ENCODE measurements at regions not wholly inside any gene's neighbourhood (a gene's known extent, or its start where the extent isn't known, plus 50 kb on each side); places are given as distances from the start of the nearest gene placed in this dataset.

DNA sequence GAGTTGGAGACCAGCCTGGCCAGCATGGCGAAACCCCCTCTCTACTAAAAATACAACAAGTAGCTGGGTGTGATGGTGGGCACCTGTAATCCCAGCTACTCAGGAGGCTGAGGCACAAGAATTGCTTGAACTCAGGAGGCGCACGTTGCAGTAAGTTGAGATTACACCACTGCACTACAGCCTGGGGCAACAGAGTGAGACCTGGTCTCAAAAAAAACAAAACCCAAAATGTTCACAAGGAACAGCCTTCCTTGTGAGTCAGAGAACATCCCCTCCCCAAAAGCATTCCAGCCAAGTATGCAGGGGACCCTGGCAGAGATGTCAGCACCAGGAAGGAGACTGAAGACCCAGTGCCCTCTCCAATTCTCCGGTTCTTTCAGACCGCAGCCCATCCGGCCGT lies 314.9 kb upstream of the TSHZ3 start:
- no peak for DNase-seq (ENCODE audit: low read depth)

DNA sequence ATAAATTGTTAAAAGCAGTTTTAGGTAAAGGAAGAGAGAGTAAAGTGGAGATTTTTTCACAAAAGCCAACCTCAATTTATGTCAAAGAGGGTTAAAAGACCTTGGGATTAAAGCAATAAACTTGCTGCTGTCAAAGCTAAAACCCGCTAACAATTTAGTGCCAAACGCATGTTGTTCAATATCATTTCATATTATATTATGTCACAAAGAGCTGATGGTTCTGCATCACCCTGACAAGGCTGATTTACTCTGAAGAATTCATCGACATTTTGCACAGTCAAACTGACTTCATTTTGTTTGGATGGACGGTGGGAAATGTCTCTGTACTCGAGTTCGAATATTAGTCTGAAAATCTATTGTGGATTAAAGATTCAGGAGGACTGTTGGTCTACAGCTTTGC lies 315.8 kb upstream of the TSHZ3 start:
- DNase-seq (ENCODE audit: low read depth), result no peak

DNA sequence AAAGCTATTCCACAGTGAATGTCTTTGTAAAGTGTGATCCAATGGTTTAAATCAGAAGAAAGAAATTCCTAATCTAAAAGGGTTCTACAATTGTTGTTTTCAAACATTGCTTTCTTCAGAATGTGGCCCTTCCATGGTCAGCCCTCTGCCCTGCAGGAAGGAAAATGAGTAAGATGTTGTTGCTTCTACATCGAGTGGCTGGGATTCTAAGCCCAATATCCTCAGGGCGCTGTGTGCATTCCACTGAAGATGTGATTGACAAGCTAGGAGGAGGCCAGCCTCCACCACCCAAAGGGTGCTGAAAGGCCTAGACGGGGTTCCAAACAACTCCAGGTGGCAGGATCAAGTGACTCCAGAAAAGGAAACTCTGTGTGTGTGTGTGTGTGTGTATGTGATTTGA lies 316.9 kb upstream of the TSHZ3 start:
- no peak for DNase-seq (ENCODE audit: low read depth)

DNA sequence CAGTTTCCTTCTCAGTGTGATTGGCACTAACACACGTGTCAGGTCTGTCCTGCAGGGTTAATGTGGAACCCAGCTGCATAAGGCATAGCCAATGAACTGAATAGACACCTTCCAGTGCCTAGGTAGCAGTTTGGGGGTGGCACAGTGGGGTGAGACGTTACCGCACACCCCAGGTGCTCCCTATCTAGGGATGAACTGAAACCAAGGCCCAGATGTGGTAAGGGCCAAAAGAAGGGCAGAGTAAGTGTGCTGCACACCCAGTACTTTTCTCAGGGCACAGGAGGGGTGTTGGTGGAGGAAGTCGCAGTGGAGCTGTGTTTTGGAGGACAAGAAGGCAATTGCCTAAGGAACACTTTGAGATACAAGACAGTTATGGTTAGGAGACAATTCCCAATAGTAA lies 317.9 kb upstream of the TSHZ3 start:
- no peak for DNase-seq (ENCODE audit: low read depth)

DNA sequence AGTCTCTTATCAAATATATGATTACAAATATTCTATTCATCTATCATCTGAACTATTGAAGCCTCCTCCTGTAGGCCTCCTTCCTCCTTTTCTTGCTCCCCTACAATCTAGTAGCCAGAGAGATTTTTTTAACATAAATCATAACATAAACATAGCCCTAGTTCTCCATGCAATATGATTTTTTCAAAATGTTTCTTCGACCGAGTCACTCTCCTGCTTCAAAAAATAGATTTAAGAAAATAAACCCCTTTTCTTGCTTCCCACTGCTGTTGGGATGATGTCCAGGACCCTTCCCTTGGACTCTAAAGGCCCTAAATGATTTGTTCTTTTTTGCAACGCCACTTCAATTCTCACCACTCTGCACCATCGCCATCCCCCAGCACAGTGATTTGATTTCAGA lies 319.7 kb upstream of the TSHZ3 start:
- DNase-seq (ENCODE audit: low read depth), result no peak

DNA sequence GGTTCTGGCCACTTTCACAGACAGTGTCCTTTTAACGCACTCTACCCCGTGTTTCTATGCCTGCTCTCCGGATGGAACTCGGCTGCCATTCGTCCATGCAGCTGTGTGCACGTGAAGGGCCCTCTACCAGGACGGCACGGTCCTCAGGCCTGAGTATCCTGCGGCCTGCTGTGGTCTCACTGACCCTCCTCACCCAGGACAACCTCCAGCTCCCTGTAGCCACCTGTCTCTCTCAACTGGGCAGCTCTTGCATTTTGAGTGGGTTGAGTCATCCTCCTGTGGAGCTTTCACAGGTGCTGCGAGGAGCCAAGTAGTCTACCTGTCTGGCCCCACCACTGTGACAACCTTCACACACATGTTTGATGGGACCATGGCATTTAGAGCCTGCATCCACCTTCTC lies 321.7 kb upstream of the TSHZ3 start:
- no peak for DNase-seq (ENCODE audit: low read depth)

DNA sequence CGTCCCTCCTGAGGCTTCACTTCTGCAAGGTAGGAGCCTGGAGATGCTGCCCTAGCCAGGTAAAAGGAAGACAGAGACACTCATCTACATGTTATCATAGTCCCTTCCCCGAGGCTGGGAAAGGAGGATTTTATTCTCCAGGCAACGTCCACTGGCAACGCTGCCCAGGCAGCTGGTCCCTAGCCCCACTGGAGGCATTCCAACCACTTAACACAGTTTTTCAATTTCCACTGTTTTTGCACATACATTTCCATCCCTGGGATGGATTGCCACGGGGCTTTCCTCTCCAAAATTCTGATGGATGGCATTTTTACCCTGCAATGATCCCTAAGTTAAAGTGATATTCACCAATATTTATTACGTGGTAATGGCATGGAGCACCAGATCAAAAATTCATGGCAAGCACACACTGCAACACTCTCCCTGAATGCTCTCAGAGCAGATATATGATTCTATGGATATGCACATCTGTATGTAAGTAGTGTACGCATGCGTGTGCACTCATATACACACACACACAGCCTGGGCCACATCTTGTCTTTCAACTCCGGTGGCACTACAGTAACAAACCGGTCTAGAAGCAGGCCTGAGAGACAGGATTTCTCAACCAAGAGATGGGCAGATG lies 322.3 kb upstream of the TSHZ3 start:
- DNase-seq (ENCODE audit: low read depth), result no peak

DNA sequence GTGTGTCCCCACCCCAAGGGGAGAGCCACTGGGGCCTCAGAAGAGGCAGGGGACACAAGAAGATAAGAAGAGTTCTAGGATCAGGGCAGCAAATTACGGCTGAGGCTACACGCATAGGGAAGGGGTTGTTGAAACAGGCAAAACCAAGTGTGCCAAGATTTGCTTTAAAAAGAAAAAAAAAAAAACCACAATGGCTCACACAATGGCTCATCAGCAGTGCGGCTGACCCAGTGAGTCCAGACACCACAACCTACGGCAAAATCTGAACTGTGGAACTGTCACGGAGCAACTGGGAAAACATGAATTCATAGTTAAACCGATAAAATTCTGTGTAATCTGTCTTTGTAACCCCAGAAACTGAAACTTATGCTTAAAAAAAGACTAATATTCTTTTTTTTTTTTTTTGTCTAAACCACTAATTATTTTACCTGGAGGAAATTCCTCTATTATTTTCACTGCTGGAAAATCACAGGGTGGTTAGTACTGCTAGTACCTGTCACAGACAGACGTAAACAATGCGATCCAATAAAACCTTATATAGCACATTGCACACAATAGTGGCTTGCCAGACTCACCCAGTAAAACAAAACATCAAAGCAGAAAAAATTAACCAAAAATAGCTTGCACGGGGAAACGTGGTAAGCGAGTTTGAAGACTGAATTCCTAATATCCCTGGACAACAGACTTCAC lies 325.4 kb upstream of the TSHZ3 start:
- no peak for DNase-seq (ENCODE audit: low read depth)

DNA sequence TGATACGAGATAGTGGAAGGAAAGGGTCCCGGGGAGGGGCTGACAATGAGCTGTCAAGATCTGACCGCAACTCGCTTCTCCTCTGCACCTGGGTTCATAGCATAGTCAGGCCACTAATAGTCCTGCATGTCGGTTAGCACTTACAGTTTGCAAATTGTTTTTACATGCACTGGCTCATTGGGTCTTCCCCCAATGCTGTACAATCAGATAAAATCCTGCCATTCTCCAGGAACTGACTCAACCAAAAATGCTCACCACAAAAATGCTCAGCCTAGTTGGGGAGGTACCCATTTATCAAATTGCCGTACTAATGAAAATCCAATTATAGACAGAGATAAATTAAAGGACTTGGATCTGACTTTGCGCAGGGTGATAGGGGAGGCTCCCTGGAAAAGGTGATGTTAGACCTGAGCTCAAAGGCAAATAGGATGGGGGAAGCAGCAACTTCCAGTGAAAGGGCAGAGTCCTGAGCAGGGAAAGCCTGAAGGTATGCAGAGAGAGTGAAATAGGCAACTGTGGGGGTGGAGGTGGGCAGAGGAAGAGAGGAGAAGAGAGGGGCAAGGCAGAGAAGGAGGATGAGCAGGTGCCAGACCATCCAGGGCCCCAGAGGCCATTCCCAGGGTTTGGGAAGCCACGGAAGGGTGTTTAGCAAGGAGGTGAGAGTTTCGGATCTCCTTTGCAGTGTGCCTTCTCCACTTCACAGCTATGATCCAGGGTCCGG lies 326.1 kb upstream of the TSHZ3 start:
- no peak for DNase-seq (ENCODE audit: low read depth)

DNA sequence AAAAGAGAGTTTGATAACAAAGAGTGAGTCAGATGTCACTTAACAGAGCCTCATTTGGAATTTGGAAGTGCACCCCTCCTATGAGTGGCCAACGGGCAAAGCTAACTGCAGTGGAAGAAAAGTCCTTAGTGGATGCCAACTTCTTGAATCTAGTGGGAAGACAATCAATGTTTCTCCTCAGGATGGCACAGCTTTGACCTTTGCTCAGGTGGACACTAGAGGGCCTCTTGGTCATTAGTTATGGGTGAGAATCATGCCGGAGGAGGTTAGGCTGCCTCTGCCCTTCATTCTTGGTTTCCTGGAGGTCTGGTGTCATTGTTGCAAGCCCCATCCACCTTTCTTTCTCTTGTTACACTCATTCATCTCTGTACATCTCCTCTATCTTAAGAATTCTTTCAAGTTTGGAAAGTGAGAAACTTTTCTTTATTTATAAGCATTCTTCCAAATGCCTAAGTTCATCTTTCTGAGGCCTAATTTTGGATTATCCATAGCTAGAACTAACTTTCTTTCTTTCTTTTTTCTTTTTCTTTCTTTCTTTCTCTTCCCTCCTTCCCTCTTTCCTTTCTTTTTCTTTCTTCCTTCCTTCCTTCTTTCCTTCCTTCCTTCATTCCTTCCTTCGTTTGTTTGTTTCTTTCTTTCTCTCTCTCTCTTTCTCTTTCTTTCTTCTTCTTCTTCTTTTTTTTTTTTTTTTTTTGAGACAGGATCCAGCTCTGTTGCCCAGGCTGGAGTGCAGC lies 327.2 kb upstream of the TSHZ3 start:
- no peak for DNase-seq (ENCODE audit: low read depth)

DNA sequence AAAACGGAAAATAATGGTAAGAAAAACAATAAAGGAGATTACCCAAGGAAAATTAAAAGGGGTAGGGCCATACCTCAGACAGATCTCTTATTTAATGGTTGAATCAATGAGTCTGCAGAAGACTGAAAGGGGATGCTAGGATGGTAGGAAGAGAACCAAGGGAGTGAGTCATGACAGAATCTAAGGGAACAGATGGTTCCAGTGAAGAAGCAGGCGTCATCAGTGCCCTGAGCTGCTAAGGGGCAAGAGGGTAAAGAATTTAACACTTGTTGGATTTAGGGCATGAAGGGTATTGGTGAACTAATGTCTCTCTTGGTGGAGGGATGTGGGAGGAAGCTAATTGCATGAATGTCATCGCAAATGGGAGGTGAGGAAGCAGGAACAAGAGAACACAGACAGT lies 329.2 kb upstream of the TSHZ3 start:
- DNase-seq (ENCODE audit: low read depth), result no peak

DNA sequence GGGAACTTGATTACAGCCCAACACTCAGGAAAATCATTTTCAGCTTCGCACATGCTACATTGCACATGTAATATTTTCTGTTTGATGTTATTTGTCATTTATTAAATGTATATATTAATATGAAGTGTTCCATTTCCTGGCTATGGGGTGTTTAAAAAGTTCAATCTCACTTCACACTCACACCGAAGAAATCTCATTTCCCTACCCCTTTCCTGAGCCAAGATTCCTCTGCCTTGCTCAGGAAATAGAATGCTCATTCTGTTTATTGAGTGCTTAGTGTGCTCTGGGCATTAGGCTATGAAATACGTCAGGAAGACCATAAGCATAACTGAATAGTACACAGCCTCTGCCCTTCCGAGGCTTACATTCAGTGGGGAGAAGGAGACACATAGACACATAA lies 331.9 kb upstream of the TSHZ3 start:
- no peak for DNase-seq (ENCODE audit: low read depth)

DNA sequence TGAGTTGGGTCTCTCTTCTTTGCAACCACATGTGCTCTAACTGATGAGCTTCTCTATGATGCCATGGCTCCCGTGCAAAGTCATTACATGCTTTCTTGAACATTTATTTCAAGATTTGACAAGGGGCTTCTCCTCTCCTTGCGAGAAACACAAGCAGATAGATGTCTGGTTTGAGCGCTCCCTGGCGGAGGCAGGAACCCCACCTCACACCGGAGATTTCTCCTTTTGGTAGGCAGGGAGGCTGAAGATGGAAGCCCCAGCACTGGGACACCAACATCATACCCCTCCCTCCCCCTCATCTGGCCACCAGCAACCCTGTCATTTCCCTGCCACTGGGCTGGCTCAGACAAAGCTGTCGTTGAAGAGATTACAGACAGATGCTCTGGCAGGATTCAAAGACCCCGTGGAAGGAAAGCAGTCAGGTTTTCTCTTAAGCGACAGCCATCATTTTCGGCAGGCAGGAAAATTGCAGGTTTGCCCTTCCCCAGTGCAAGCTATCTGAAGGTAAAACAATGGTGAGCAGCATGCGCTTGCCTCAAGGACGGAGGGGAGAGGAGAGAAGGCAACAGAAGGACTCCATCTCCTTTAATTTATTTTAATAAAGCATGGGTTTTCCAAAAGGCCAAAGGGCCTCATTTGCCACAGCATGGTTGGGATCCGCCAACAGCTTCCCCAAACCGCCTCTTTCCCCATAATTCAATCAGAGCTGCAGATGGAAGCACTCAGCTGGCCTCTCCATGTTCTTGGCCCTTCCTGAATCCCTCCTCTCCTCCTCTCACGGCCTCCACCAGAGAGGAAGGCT lies 344.1 kb upstream of the TSHZ3 start:
- no peak for DNase-seq (ENCODE audit: low read depth)

DNA sequence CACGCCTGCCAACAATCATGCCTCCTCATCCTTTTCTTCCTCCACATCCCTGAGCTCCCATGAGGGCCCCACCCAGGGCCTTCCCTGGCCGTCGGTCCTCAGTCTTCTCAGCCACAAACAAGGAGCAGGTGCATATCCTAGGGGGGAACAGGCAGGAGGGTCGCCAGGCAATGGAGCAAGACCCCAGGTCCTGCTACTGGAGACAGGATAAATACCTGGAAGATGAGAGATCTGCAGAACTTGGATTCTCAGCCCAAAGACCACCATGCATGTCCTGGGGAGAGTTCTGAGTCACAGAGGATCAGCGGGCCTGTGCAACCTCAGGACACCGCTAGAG lies 344.7 kb upstream of the TSHZ3 start:
- no peak for DNase-seq (ENCODE audit: low read depth)

DNA sequence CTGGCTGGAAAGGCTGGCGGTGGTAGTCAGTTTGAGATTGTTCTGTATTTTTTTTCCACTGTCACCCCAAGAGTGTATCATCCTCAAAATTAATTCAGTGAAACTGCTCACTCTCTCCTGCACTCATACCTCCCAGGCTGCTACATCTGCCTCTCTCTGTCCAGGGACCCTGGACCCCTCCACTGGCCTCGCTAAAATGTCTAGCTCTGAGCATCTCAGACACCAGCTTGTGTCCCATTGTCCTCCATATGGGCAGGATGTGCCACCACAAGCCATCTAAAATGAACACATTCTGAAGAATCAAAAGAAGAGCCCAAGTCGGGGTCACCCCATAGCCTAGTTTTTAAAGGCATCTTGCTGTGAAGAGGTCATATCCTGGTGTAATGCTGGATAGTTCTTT lies 345.5 kb upstream of the TSHZ3 start:
- no peak for DNase-seq (ENCODE audit: low read depth)

DNA sequence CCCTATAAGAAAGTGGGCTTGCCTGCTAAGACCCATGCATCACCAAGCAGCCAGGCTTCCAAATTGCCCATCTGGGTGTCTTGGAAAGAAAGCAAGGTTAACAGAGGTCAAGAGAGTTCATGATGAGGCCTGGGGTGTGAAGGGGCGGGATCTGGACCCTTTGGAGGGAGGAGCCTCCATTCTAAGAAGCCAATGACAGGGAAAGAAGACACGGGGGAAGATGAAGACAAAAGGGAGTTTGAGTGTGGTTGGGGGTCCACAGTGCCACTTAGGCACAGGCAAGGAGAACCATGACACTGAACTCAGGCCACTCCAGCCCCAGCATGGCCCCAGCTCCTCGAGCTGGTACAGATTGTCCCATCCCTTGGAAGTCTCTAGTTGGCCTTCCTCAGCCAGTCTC lies 350.2 kb upstream of the TSHZ3 start:
- no peak for DNase-seq (ENCODE audit: low read depth)

DNA sequence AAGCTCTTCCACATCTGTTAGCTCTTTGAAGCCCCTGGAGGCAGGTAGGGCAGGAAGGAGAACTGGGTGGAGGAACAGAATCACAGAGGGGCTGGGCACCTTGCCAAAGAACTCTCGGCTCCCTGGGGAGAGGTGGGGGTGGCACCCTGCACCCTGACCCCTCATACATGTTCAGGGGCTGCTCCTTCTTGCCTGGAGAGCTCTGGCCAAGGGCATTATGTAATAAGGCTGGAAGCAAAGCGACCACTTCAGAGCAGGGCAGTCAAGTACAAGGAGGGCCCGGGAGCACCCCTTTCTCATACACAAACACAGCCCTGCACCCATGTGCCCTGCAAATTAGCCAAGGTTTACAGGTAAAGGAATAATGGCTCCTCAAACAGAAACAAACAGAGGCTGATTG lies 351.9 kb upstream of the TSHZ3 start:
- no peak for DNase-seq (ENCODE audit: low read depth)

DNA sequence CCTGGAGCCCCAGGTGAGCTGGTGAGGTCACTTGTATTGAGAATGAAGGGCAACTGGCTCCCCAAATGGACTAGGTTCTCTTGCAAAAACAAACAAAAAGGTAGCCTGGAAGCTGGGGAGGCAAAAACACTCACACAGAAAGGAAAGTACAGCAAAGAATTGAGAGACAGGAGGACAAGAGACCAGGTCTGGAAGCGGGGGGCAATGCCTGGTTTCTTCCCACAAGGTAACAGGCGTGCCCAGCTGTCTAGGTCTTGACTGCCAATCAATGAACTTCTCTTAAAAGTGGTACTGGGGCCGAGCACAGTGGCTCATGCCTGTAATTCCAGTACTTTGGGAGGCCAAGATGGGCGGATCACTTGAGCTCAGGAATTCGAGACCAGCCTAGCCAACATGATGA lies 356.4 kb upstream of the TSHZ3 start:
- DNase-seq (ENCODE audit: low read depth), result no peak

DNA sequence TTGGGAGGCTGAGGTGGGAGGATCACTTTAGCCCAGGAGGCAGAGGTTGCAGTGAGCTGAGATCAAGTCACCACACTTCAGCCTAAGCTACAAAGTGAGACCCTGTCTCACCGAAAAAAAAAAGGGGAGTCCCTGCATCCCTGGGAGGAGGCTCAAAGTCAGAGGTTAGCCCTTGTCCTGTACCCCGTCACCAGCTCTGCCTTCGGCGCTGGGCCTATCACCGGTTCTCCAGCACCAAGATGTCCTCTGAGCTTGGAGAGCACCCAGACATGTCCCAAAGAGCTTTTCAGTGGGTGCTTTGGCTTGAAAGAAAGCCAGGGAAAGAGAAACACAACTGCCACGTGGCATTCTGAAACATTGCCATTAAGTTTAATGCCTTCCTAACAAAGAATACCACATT lies 356.9 kb upstream of the TSHZ3 start:
- DNase-seq (ENCODE audit: low read depth), result no peak

DNA sequence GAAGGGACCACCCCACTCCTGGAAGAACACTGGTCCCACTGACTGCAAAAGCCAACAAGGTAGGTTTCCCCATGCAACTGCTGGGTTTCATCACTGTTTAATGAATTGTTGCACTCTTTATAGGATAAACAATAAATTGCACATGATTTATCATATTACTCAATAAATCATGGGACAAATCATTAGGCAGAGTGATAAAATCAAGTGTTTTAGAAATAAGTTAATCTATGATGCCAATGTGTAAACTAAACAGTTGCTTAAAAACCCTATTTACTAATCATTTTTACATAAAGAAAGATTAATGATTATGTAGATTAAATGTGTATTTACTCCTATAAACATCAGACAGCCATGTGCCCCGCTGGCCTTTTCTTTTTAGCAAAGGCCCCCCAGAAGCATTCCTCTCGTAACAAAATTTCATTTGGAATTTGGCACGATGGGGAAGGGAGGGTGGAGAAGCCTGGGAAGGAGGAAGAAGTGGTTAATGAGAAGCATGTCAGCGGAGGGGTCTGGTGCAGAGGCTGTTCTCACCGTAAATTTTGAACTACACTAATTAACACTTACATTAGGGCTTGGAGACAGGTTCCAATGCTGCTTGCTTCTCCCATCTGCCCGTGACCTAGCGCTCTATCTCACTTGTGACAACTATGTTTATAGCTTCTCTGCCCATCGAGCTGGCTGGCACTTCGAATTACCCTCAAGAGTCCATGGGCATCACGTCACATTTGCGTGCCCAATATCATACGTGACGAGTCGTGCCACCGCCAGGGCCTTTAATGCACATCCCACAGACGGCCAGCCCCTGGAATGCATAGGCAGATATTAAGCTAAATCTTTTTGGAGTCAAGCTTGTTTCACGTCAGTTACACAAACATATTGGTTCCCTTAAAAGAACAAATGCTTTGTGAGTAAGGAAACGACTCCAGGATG lies 357.7 kb upstream of the TSHZ3 start:
- DNase-seq (ENCODE audit: low read depth), result no peak

DNA sequence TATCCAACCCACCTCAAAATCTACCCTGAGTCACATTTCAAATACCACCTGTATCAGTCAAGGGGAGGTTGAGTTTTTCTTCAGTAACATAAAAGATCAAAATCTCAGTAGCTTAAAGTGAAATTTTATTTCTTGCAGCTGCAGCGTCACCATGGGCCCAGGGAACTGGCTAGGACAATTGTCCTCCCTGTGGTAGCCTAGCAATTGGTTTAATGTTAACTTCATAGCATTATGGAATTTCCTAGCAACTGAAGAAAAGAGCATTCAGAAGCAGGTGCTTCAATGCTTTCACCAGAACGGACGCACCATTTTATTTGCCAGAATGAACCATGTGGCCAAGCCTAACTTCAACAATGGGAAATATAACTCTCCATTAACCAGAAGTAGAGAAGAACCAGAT lies 359.3 kb upstream of the TSHZ3 start:
- no peak for DNase-seq (ENCODE audit: low read depth)
